ENCODE measurements at regions not wholly inside any gene's neighbourhood (a gene's known extent, or its start where the extent isn't known, plus 50 kb on each side); places are given as distances from the start of the nearest gene placed in this dataset.
"Not testable (repeated sequence)": the region's sequence is repeated elsewhere in the genome, so short reads cannot be mapped to it uniquely, and the experiment has no call there.

DNA sequence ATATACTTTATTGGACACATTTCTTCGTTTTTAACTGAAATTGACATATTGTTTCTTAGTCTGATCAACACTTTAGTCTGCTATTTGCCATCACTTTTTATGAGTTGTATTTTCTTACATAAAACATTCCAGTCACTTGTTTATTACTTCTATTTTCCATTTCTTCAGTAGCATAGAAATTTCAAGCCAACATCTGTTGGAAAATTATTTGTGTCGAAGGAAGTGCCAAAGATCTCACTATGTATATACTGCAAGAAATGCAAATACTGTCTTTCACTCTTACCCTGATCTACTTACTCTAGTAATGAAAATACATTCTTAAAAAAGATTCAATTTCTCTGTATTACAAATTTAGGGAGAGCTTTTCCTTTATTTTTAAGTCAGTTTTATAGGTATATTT, 105.9 kb downstream of the SLC17A6 start:
- DNase-seq (ENCODE audit: low read depth in 2 of 2): no peak

DNA sequence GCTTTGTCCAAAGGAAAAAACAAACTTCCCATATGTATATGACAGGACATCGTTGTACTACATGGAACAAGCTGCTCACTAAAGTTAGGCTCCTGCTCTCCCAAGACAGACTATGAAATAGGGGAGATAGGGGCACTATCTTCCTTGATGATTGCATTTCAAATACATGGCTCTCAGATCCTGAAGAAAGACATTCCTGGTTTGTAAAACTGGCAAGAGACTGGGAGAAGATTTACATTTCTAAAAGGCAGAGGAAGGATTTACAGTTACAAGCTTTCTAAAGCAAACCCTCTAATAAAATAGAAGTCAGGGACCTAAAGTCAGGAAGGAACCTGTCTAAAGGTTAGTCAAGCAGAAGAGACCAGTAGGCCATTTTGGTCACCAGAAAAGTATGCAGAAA, 103.7 kb downstream of the SLC17A6 start:
- no peak for DNase-seq (ENCODE audit: low read depth in 2 of 2)

GRCh38 chr11:22435582-22435981, 97.4 kb downstream of the SLC17A6 start:
- DNase-seq (ENCODE audit: low read depth in 2 of 2): not testable (repeated sequence)

GRCh38 chr11:22433517-22433916, 95.3 kb downstream of the SLC17A6 start:
- no peak for DNase-seq (ENCODE audit: low read depth in 2 of 2)

DNA sequence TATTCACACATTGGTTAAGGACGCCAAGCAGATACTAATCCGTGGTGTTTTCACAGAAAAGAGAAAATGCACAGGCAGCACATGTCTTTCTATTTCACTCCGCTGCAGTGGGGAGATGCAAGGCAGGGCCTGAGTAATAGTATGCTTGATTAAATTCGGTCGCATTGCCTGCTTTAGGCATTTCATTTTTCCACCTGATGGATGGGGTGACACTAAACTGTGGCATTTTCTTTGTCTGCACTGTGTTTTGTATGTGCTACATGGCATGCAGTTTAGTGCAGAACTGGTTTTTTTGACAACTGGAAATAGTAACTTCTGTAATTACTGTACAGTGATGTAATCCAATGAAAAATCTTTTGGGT, 94.9 kb downstream of the SLC17A6 start:
- no peak for DNase-seq (ENCODE audit: low read depth in 2 of 2)

DNA sequence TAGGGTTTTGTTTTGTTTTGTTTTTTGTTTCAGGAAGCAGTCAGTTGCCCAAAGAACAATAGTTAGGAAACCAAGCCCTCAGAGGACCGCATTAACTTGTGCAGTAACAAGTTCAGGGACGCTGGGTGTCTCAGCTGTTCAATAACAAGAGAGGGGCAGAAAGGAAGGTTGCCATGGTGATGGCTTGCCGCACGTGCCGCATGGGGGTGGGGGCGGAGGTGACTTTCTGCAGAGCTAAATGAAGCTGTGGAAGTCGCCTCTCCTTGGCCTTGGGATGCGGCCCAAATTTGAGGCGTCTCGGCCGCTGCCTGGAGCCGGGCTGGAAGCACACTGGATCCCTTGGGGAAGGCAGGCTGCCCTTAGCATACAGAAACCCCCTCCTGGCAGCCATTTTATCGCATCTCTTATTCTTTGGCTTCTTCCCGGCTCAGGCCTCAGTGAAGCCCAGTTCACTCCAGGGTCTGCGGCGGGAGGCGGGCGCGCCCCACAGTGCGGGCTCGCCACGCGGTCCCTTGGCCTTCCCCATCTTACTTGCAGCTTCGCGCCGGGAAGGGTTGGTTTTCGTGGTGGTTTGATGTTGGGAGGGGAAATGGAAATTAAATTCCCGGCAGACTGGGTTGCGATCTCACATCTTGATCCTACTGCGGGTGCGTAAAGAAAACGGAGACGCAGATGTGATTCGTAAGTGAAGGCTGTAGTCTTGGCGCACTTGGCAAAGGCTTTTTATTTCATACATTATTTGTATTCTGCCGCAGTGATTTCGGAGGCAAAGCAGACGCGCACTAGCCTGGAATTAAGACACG, 94.3 kb downstream of the SLC17A6 start:
- DNase-seq (ENCODE audit: low read depth in 2 of 2): no peak

DNA sequence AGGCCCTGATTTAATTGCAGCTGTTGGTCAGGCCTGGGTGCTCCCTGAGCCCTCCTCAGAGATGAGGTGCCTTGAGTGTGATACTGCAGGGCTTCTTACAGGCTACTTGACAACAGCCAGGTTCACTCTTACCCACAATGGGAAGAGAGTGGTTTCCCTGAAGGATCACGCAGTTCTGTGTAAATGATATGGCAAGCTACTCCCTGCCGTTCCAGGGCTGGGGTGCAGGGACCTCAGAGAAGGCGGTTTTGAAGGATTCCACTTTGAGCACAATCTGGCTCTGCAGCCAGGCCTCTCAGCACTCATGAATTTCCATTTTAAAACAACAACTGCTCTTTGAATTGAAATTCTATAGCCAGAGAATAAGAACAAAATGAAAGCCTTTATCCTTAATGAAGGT, 92.9 kb downstream of the SLC17A6 start:
- DNase-seq (ENCODE audit: low read depth in 2 of 2): no peak

DNA sequence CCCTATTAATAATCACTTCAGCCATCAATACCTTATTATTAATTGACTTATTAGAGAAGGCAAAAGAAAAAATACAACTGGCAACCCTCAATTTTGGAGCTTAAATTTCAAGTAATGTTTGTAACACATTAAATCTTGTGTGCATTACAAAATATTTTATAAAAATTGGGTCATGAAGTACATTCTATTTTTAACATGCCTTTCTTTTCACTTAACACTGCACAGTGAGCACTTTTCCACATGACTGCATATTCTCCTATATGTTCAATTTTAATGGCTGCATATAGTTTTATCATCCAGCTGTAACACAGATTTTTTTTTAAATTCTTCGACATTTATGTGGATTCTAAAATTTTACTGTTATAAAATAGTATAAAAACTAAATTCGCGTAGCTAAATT, 92.5 kb downstream of the SLC17A6 start:
- no peak for DNase-seq (ENCODE audit: low read depth in 2 of 2)

GRCh38 chr11:22430141-22430541, 92.0 kb downstream of the SLC17A6 start:
- no peak for DNase-seq (ENCODE audit: low read depth in 2 of 2)
